Smooth muscle cell (in vitro differentiated cells): ENCODE measurements at regions not wholly inside any gene's neighbourhood (a gene's known extent, or its start where the extent isn't known, plus 50 kb on each side); places are given as distances from the start of the nearest gene placed in this dataset.
A peak's percentile ranks its signal among the peaks of the same experiment; 100 is the strongest.

ENCODE experiments used
- DNase-seq: peaks from one replicate; lab custom pipeline; 2025; ENCODE audit not compliant: unreplicated experiment; lab: John Stamatoyannopoulos, UW
- H2AFZ ChIP-seq: fragments of 200-600 bp; sonication (generic); 2 replicates; pipeline ENCODE4 v1.6.0; 2016; ENCODE audit warnings: antibody characterized with exemption, low read depth, mild to moderate bottlenecking
- H3F3A ChIP-seq: fragments of 200-600 bp; sonication (generic); 2 replicates; pipeline ENCODE4 v1.6.0; 2017; ENCODE audit warnings: antibody characterized with exemption, low read depth
- H3K27ac ChIP-seq: fragments of 200-600 bp; sonication (generic); 2 replicates; pipeline ENCODE4 v1.5.1; 2016; ENCODE audit warnings: low read depth, mild to moderate bottlenecking
- H3K27me3 ChIP-seq: fragments of 200-600 bp; sonication (generic); 2 replicates; pipeline ENCODE4 v1.6.1; 2016; ENCODE audit warnings: low read depth, mild to moderate bottlenecking
- H3K36me3 ChIP-seq: fragments of 200-600 bp; sonication (generic); 2 replicates; pipeline ENCODE4 v1.5.1; 2016; ENCODE audit warnings: low read depth
- H3K4me1 ChIP-seq: fragments of 200-600 bp; sonication (generic); 2 replicates; pipeline ENCODE4 v1.5.1; 2016; ENCODE audit warnings: low read depth
- H3K4me2 ChIP-seq: fragments of 200-600 bp; sonication (generic); 2 replicates; pipeline ENCODE4 v1.6.0; 2016; ENCODE audit warnings: mild to moderate bottlenecking
- H3K4me3 ChIP-seq: fragments of 200-600 bp; sonication (generic); 2 replicates; pipeline ENCODE4 v1.5.1; 2016; ENCODE audit warnings: mild to moderate bottlenecking
- H3K79me2 ChIP-seq: fragments of 200-600 bp; sonication (generic); 2 replicates; pipeline ENCODE4 v1.6.0; 2016; ENCODE audit warnings: low read depth, mild to moderate bottlenecking
- H3K9ac ChIP-seq: fragments of 200-600 bp; sonication (generic); 2 replicates; pipeline ENCODE4 v1.6.0; 2016; ENCODE audit warnings: low read depth
- H3K9me3 ChIP-seq: fragments of 200-600 bp; sonication (generic); replicated peaks from 2 replicates; pipeline ENCODE4 v1.5.1; 2016; ENCODE audit warnings: low read depth
- H4K20me1 ChIP-seq: fragments of 200-600 bp; sonication (generic); 2 replicates; pipeline ENCODE4 v1.6.0; 2016; ENCODE audit warnings: low read depth
- WGBS: methylation state at CpG from one replicate; pipeline ENCODE4 v1.1.7; 2016; ENCODE audit warnings: low lambda C conversion rate; 5-methylcytosine and 5-hydroxymethylcytosine counted together
- TF ChIP-seq, protein P1 (sequence below): fragments of 200-600 bp; sonication (generic); IDR thresholded peaks from 2 replicates; pipeline ENCODE4 v1.5.1; 2017; ENCODE audit warnings: borderline replicate concordance, mild to moderate bottlenecking, antibody characterized with exemption; ENCODE audit not compliant: insufficient read depth, poor library complexity, severe bottlenecking

DNA sequence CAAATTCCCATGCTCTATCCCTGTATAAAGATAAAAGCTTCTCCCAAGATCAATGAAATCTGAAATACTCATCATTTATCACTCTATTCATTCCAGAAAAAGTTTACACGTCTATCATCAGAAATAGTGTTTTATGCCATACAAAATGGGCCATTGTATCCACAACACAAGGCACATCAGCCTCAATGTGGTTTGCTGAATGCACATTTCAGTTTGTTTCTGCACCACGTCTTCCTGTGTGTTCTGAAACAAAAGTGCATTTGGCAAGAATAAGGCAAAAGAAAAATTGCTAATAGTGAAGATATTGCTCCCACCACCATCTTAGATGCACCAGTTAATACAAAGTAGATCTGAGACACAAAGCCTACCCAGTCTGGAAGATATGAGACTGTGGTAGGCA lies 89.6 kb upstream of the ETS2 start:
- Histone ChIP-seq H3K4me1 (no peaks in the 10 kb centered on the region), H4K20me1 (no peaks in the 10 kb centered on the region), H3K9me3 (no peaks in the 10 kb centered on the region), H3K4me2 (peak overlapping the region; percentile 45), H3K79me2 (no peaks in the 10 kb centered on the region), H3K4me3 (no peak overlapping the region), H2AFZ (peak overlapping the region; percentile 49), H3F3A (peaks cover 10% of the 10 kb centered on the region), H3K36me3 (no peaks in the 10 kb centered on the region), H3K27me3 (no peaks in the 10 kb centered on the region), H3K27ac (peak overlapping the region; percentile 41), H3K9ac (no peak overlapping the region)
- no peak for DNase-seq
- TF ChIP-seq, protein P1, sequence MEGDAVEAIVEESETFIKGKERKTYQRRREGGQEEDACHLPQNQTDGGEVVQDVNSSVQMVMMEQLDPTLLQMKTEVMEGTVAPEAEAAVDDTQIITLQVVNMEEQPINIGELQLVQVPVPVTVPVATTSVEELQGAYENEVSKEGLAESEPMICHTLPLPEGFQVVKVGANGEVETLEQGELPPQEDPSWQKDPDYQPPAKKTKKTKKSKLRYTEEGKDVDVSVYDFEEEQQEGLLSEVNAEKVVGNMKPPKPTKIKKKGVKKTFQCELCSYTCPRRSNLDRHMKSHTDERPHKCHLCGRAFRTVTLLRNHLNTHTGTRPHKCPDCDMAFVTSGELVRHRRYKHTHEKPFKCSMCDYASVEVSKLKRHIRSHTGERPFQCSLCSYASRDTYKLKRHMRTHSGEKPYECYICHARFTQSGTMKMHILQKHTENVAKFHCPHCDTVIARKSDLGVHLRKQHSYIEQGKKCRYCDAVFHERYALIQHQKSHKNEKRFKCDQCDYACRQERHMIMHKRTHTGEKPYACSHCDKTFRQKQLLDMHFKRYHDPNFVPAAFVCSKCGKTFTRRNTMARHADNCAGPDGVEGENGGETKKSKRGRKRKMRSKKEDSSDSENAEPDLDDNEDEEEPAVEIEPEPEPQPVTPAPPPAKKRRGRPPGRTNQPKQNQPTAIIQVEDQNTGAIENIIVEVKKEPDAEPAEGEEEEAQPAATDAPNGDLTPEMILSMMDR, result no peak
- 48% methylated on average over 2 of the region's 2 CpGs for WGBS

DNA sequence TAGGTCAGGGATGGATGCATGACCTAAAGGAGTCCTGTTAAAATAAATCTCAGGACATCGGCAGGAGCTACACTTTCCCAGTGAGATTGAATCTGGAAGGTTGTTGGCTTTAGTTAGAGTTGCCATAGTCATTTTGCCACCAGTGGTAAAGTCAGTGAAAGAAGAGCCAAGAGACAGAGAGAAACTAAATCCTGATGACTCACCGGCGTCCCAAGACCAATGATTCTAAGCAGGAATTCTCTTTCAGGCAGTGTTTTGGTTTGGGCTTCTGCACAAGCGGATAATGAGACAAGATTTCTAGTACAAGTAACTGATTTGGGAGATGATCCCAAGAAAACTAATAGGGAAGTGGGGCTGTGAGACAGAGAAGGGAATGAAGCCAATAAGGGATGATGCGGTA lies 88.8 kb upstream of the ETS2 start:
- no peak overlapping the region for H3K4me3 ChIP-seq
- peak overlapping the region; percentile 46 for H3K4me2 ChIP-seq
- no peaks in the 10 kb centered on the region for H3K9me3 ChIP-seq
- peak overlapping the region; percentile 5 for H2AFZ ChIP-seq
- no peaks in the 10 kb centered on the region for H3K27me3 ChIP-seq
- H3K9ac ChIP-seq, result no peak overlapping the region
- H3K4me1 ChIP-seq, result no peaks in the 10 kb centered on the region
- H3F3A ChIP-seq, result peaks cover 10% of the 10 kb centered on the region
- peak overlapping the region; percentile 41 for H3K27ac ChIP-seq
- H4K20me1 ChIP-seq, result no peaks in the 10 kb centered on the region
- H3K36me3 ChIP-seq, result no peaks in the 10 kb centered on the region
- DNase-seq, result no peak
- H3K79me2 ChIP-seq, result no peaks in the 10 kb centered on the region
- TF ChIP-seq, protein P1, result no peak
- WGBS, result 44% methylated on average over 5 of the region's 5 CpGs

DNA sequence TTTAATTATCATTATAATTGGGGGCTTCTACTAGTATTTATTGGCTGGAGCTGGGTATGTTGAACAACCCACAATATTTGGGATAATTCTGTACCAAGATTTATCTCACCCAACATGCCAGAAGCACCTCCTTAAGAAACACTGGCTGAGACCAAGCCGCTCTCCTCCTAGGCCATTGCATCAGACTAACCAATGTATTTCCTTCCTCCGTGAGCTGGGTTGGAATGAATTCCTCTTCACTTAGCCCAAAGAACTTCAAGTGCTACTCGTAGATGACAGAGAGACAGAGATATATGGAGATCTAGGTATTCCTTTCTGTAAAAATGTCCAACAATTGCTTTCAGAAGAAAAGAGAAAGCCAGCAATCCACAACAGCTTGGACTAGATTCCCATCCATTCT lies 87.2 kb upstream of the ETS2 start:
- TF ChIP-seq, protein P1, result no peak
- peaks cover 6% of the 10 kb centered on the region for H3F3A ChIP-seq
- H2AFZ ChIP-seq, result peak overlapping the region; percentile 85
- no peaks in the 10 kb centered on the region for H3K27me3 ChIP-seq
- no peaks in the 10 kb centered on the region for H3K9me3 ChIP-seq
- H3K36me3 ChIP-seq, result no peaks in the 10 kb centered on the region
- no peak for DNase-seq
- H3K4me2 ChIP-seq, result no peak overlapping the region
- H3K4me3 ChIP-seq, result no peak overlapping the region
- WGBS, result 56% methylated on average over 3 of the region's 3 CpGs
- H4K20me1 ChIP-seq, result no peaks in the 10 kb centered on the region
- H3K79me2 ChIP-seq, result no peaks in the 10 kb centered on the region
- H3K9ac ChIP-seq, result no peak overlapping the region
- no peak overlapping the region for H3K27ac ChIP-seq
- H3K4me1 ChIP-seq, result no peaks in the 10 kb centered on the region

DNA sequence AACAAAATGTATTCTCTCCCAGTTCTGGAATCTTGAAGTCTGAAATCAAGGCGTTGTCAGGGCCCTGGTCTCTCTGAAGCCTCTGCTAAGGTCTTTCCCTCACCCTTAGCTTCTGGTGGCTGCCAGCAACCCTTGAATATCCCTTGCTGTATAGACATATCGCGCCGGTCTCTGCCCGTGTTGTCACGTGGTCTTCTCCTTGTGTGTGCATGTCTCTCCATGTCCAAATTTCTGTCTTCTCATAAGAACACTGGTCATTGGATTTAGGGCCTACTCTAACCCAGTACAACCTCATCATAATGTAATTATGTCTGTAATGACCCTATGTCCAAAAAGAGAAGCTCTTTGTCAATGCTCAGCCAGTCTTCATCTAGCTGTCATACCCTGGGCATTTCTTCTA lies 85.7 kb upstream of the ETS2 start:
- peaks cover 6% of the 10 kb centered on the region for H3F3A ChIP-seq
- peaks cover 3% of the 10 kb centered on the region for H3K9me3 ChIP-seq
- no peak overlapping the region for H2AFZ ChIP-seq
- no peaks in the 10 kb centered on the region for H3K27me3 ChIP-seq
- WGBS, result 100% methylated on average over 6 of the region's 6 CpGs
- H3K4me3 ChIP-seq, result no peak overlapping the region
- no peaks in the 10 kb centered on the region for H3K36me3 ChIP-seq
- H3K4me2 ChIP-seq, result no peak overlapping the region
- no peaks in the 10 kb centered on the region for H4K20me1 ChIP-seq
- no peak overlapping the region for H3K27ac ChIP-seq
- TF ChIP-seq, protein P1, result no peak
- DNase-seq, result no peak
- H3K79me2 ChIP-seq, result no peaks in the 10 kb centered on the region
- H3K9ac ChIP-seq, result no peak overlapping the region
- H3K4me1 ChIP-seq, result no peaks in the 10 kb centered on the region
